M059J (cell line): ENCODE measurements at regions not wholly inside any gene's neighbourhood (a gene's known extent, or its start where the extent isn't known, plus 50 kb on each side); places are given as distances from the start of the nearest gene placed in this dataset.

Source experiments
- DNase-seq: peaks from one replicate; pipeline ENCODE4 v3.0.0-alpha.2; 2012; ENCODE audit warnings: low read depth

DNA sequence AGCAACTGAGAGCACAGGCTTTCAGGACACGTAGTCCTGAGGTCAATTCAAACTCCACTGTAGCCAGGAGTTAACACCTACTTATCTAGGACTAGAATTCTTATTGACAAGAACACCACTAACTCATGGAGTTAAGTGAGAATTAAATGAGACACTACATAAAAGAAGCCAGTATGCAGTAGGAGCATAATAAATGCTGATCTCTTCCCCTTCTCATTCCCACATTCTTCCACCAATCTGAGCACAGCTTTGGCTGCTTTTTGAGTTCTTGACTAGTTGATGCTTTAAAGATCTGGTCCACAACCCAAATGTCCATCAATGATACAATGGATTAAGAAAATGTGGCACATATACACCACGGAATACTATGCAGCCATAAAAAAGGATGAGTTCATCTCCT lies 55.2 kb downstream of the TTC32 start:
- no peak for DNase-seq

DNA sequence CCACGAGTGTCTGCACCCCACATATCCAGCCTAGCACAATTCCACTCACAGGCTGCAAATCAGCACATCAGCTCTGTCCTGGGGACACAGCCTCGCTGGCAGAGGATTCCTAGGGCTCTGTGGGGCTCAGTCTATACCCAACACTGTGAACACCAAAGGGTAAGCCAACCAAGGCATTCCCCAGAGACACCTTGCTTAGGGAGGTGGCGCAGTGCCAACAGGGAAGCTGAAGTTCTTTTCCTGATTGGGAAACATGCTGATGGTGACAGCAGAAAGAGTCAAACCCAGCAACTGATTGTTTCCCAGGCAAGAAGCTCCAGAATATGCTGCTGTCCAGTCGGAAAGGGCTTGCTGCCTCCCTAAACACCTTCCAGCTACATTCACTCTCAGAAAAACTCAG lies 55.8 kb downstream of the TTC32 start:
- DNase-seq = no peak

DNA sequence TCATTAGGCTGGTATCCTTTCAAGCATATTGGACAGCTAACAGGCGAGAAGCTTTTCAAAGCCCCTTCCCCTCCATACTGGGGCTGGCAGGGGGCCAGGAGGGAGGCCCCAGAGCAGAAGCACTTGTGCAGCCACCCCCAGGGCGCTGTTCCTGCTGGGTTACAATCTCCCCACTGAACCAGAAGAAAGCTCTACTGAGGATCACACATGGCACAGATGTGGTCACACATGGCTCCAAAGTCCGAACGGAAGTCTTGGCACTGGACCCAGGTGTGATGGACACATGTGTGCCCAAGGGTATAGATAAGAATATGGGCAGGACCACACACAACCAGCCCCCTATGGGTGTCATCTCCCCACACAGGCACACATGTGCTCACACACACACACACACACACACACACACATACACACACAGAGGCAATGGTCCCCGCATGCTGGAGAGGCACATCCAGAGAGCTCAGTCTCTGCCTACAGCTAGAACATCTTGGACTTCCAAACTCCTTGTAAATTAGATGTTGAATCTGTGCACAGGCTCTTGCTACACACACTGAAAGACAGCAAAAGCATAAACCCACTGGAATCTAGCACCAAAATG lies 56.4 kb downstream of the TTC32 start:
- DNase-seq = no peak

DNA sequence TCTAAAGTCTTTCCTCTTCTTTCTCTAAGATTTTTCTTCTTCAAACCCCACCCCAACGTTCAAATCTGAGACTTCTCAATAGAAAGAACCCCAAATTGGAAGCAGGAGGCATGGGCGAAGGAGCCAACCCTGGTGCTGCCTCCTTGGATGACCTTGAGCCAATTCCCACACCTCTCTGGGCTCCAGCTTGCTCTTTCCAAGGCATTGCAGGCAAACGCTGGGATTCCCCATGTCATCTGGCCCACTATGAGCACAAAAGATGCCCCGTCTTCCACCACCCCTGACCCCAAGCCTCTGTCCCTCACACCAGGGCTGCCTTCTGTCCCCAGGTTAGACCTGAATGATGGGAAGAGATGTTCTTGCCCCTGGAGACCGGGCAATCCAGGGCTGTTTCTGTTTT lies 57.0 kb downstream of the TTC32 start:
- DNase-seq = no peak

DNA sequence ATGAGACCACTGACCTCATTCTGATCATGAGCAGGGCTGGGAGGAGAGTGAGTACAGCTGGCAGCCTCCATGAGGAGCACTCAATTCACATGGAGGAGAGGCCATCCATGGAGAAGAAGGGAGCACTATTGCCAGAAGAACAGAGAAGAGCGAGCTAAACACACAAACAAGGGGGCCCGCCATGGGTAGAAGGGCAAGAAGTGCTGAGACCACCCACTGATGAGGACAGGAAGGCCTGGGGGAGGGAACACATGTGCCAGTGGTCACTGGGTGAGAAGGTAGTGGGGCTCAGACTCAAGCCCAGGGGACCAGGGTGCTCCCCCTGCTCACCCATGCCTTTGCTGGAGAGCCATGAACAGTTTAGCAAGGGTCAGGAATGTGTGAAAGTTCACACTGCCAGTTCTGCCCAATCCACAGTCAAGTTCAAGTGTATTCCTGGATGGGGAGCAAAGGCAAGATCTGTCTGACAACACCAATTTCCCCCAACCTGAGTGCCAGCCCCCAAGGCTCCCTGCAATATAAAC lies 57.7 kb downstream of the TTC32 start:
- no peak for DNase-seq

DNA sequence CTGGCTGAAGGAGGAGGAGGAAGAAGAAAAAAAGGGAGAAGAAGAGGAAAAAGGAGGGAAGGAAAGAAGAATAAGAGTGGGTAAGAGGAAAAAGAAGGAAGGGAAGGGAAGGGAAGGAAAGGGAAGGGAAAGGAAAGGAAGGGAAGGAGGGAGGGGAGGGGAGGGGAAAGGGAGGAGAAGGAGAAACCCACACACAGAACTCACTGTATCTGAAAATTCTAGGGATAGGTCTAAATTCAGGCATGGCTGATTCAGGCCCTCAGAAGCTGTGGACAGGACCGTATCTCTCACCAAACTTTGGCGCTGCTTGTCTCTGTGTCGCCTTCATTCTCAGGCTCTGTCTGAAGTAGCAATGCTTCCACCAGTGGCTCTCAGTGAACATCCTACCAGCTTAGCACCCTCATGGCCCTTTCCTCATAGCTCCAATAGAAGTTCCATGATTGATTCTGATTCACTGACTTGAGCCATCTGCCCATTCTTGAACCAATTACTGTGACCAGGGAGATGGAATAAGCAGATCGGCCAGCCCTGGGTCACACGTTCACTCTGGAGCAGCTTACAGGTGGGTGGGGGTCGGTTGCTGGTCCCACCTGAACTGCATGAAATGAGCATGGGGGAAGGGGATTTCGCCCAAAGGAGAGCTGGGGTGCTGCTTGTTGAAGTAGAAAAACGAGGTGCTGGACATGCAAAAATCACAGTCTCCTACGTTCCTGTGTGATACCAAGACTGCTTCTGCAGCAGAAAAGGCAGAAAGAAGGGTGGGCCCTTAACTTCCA lies 59.7 kb downstream of the TTC32 start:
- no peak for DNase-seq

DNA sequence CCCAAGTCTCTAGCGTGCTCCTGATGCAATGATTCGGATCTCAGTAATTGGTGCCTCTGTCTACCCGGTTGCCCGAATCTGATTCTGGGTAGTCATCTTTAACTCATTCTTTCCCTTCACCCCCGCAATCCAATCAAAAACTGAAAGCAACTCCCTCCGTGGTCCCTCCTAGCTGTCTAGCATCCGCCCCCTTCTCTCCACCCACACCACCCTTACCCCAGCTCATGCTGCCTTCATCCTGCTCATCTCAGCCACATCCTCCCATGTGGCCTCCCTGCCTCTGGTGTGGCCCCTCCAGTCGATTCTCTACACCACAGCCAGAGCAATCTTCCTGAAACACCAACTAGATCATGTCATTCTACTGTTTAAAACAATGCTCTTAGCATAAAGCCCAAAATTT lies 62.3 kb downstream of the TTC32 start:
- DNase-seq = no peak

DNA sequence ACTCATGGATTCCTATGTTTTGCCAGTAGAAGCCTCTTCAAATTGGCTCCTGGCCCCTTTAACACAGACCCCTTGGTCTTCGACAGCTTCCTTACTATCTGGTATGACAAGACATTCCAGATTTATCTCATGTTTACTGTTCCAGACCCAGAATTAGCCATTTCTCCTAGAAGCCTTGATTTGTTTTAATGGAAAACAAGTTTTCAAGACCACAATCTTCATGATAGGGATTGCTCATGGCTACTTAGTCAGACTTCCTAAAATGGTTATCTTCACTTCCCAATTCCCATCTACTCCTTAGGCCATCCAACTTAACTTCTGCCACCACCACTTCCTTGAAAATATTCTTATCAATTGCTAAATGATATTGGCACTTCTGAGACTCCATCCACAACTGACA lies 63.2 kb downstream of the TTC32 start:
- no peak for DNase-seq

DNA sequence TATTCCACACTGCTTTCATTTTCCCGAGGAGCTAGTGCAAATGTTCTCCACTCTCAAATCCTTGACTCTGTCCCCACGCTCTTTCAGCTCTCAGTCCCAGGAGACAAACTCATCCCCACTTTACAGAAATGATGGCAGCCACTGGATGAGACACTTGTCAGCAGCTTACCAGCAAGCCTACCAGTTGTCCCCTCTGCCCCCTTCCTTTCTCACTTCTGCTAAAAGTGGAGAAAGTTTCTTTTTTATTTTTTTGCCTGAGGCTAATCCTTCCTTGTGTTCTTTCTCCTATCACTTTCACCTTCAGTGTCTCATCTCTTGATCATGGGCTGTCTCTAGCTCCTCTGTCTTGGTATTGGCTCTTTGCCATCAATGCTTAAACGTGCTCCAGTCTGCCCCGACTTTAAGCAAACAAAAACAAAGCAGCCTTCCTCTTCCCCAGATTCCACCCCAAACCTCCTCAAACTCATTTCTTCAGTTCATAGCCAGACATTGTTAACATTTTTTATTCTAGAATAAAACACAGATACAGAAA lies 64.5 kb downstream of the TTC32 start:
- DNase-seq = no peak

DNA sequence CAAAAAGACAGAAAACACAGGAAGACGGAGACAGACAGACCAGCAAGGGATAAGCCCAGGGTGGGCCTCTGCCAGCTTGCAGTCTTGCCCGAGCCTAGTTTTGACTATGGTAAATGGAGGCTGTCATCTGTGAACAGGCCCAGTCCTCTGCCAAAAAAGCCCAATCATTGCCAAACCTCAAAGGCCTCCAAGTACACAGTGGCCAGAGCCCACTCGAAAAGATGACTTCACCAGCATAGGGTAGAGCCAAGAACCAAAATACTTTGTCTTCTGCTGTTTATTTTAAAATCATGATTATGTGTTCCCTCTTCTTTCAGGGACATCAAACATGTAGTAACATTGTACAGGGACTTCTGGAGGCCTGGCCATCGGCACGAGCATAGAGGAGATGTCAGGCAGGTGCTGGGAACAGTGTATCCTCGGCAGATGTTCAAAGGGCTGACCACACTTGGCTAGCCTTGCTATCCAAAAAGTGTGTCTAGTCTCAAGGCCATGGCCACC lies 66.0 kb downstream of the TTC32 start:
- no peak for DNase-seq

DNA sequence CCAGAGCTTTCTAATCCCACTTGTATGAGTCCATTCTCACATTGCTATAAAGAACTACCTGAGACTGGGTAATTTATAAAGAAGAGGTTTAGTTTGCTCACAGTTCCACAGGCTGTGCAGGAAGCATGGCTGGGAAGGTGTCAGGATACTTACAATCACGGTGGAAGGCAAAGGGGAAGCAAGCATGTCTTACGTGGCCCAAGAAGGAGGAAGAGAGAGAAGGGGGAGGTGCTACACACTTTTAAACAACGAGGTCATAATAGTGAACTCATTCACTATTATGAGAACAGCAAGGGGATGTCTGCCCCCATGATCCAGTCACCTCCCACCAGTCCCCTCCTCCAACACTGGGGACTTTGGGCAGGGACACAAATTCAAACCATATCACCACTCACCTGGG lies 67.8 kb downstream of the TTC32 start:
- no peak for DNase-seq

DNA sequence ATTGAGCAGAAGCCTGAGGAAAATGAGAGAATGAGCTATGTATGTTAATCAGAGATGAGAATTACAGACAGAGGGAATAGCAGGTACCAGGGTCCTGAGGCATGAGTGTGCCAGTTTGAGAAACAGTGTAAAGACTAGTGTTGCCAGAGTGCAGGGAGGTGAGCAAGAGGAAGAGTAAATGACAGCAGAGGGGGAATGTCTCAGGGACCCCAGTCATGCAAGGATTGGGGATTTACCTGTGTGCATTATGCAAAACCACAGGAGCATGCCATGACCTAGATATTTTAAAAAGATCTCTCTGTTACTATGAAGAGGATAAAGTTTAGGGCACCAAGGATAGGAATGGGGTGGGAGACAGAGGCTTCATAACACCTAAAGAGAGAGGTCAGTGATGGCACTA lies 72.1 kb downstream of the TTC32 start:
- DNase-seq = no peak

DNA sequence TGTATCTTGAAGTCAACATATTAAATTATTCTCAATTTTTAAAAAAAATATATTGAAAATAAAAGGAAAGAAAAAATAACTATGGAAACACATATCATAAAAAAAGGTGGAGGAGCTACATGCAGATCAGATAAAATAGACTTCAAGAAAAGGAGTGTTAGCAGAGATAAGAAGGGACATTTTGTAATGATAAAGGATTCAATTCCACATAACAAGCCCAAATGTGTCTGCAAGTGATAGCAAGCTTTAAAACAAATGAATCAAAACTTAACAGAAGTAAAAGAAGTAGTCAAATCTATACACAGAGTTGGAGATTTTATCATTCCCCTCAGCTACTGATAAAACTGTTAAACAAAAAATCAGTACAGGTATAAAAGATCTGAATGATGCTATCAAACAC lies 74.9 kb downstream of the TTC32 start:
- DNase-seq = no peak

DNA sequence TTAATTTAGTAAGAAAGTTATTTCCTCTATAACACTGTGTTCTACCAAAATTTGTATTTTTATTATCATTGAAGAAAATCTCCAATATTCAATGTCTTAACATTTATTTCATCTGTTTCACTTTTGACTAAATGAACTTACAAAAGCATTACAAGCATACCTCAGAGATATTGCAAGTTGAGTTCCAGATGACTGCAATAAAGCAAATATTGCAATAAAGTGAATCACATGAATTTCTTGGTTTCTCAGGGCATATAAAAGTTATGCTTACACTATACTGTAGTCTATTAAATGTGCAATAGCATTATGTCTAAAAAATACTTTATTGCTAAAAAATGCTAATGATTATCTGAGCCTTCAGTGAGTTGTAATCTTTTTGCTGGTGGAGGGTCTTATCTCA lies 78.3 kb downstream of the TTC32 start:
- no peak for DNase-seq

DNA sequence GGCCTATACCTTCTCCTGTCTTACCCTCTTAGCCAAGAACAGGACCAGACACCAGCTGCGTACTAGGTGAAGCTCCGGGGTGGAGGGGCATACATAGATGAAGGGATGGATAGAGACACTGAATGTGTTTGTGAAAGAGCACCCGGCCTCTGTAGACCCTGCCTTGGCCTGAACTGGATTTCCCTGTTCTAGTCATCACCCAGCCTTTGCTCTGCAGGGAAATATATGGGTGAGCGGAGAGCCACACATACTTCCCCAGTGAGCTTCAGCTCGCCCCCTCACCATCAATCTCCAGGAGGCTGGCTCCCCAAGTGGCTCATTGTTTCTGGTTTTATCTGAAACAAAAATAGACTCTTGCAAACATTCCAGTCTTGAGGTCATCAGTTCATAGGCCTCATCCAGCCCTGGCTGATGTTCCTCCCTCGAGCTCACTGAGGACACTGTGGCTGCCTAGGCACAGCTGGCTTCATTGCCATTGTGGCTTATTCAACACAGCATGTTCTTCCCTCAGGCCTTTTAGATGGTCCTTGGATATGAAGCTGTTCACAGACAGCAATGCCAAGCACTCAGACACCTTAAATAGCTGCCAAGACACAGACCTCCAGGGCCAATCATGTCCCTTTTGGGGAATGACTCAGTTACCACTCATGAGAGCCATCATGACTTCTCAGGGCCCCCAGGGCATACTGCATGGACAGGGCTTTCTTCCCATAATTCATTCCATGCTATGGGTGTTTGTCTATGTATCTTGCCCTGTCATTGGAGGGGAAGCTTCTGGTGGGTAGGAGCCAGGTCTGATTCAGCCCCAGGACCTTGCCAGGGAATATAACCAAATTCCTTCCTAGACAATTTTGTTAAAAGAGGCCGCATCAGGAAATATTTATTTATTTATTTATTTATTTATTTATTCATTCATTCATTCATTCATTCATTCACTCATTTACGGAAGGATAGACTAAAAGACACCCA lies 82.4 kb downstream of the TTC32 start:
- DNase-seq = peak; percentile 99

DNA sequence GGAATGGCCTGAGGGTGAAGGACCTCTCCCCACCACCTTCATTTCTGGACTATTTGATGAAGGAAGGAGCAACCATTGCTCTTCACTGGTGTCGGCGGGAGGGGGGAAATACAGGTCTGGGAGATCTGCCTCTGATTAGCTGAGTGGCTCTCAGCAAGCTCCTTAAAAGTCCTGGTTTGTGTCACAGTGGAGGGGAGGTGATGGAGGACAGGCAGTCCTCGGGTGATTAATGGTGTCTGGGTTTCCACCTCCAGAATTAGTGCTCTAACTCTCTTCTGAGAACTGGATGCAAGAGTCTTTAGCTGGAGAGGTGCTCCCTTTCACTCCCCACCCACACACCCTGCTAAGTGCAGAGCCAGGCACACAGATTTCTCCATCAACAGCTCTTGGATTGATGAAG lies 83.2 kb downstream of the TTC32 start:
- no peak for DNase-seq

DNA sequence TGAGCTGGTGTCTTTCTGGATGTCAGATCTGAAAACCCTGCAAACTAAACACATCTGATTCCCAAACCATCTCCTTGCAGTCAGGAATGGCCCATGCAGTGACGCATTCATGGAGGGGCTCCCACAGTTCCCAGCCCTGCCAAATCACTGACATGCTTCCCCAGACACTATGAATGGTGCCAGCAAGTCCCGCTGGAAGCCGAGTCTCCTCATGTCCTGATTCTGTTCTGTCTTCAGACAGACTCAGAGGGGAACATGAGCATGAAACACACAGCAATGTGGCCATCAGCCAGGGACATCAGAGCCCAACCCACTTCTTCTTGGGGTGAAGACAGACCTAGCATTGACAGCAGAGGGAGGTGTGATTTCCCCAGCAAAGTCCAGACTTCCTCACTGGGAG lies 83.7 kb downstream of the TTC32 start:
- DNase-seq = no peak

DNA sequence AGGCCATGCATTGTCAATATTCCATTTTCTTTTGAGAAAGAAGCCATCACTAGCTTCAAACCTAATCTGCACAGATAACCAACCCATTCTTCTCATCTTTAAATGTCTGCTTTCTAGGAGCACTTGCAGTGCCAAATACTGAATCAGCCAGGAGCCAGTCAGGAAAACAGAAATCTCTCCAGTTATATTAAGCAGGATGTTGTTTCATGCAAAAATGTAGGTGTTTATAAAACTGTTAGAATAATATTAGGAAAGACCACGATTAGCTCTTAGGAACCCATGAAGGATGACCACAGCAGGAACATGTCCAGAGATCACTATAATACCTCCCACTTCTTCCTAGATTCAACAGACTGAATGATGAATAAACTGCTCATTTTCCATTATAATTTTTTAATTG lies 86.0 kb downstream of the TTC32 start:
- DNase-seq = no peak

DNA sequence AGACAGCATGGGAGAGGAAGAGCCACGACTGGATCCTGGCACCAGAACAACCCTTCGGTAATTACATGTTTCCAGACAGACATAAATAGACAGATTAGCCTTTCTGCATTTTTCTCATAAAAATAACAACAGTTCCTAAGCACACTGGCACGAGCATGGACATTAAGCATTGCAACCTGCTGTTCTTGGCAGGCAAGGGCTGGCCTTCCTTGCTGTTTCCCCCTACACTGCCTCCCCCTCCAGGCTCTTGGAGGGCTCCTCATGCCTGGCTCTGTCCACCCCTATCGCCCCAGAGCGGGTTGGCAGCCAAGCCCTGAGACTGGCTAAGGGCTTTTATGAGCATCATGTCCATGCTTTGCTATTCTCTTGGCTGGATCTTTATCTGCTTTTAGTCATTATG lies 89.6 kb downstream of the TTC32 start:
- DNase-seq = no peak

DNA sequence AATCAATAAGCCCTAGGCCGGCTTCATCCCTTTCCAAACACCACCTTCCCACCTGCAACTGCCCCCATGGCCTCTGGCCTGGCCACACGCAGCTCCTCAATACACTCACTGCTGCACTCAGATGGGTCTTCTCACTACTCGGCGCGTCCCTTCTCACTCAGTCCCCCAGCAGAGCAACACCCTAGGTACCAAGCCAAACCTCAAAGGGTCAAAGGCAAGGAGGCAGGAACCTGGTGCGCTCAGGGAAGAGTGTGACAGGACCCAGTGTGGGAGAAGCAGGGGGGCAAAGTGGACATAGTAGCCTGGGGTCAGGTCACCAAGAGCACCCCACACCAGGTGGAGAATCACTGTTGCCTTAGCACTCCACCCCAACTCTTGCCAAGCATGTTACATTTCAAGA lies 90.6 kb downstream of the TTC32 start:
- DNase-seq = no peak

DNA sequence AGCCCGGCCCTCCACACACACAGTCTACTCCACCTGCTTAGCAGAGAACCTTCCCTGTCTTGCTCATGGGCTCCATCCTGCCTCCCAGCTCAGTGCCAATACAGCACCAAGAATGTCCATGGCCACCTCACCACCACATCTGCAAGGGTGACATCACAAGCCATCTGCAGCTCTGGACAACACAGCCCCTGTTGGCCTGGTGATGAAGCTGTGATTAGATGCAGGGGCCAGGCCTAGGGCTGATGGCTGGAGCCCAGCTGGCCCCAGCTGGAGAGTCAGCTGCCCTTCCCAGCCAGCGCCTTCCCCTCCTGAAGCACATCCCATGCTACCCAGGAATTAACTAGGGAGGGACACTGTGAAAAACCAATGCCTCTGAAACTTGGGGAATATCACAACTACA lies 91.1 kb downstream of the TTC32 start:
- no peak for DNase-seq

DNA sequence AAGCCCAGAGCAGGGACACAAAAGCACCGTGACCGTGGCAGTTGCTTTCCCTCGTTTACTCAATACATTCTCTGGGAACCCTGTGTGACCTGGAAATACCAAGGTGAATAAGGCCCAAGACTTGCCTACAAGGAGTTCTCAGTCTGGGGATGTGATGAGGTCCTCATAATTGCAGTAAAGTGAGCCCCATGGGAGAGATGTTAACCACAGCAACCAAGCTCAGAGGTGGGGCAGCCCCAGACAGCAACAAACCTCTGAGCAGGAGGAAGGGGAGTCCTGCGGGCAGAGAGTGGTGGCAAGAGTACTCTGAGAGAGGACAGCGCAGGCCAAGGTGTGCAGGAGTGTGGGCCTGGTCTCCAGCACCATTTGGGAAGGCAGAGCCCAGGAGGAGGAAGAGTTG lies 91.6 kb downstream of the TTC32 start:
- no peak for DNase-seq
